ENCODE measurements at regions not wholly inside any gene's neighbourhood (a gene's known extent, or its start where the extent isn't known, plus 50 kb on each side); places are given as distances from the start of the nearest gene placed in this dataset.

GRCh38 chr21:27590271-27590670 is 623.4 kb upstream of the ADAMTS5 start:
- POLR2A ChIA-PET, result no interaction called here
- H3K79me2 ChIP-seq (ENCODE audit: control insufficient read depth, insufficient read depth, low read length), result no peaks in the 10 kb centered on the region

GRCh38 chr21:27589781-27590180 is 622.9 kb upstream of the ADAMTS5 start:
- POLR2A ChIA-PET, result no interaction called here
- Histone ChIP-seq H3K36me3 (replicated peaks in 1 of 2; ENCODE audit: control extremely low read depth in 1 of 2, control insufficient read depth in 1 of 2, extremely low read depth in 1 of 2, insufficient read depth in 2 of 2, low read length in 1 of 2) (no peaks in the 10 kb centered on the region), H2AFZ (ENCODE audit: insufficient read depth, low read depth, low read length, poor library complexity, severe bottlenecking) (no peak overlapping the region), H3K9ac (ENCODE audit: low read length) (no peak overlapping the region), H4K20me1 (ENCODE audit: control insufficient read depth, insufficient read depth, low read length, poor library complexity, severe bottlenecking) (no peaks in the 10 kb centered on the region), H3K79me2 (ENCODE audit: control insufficient read depth, insufficient read depth, low read length) (no peaks in the 10 kb centered on the region), H3K4me2 (replicated peaks; ENCODE audit: low read depth, low read length, poor library complexity, severe bottlenecking) (no peak overlapping the region), H3K4me3 (ENCODE audit: control extremely low read depth in 1 of 5, extremely low read depth in 1 of 5, insufficient read depth in 1 of 5, low read depth in 2 of 5, low read length in 4 of 5) (no peak overlapping the region), H3K9me3 (ENCODE audit: control extremely low read depth in 1 of 3, control insufficient read depth in 2 of 3, insufficient read depth in 1 of 3, low read length in 2 of 3) (peaks cover 0 to 2% (median 0%) of the 10 kb centered on the region in 3 donors), H3K27me3 (replicated peaks in 1 of 4; ENCODE audit: control extremely low read depth in 1 of 4, control insufficient read depth in 3 of 4, insufficient read depth in 4 of 4, low read length in 3 of 4) (no peaks in the 10 kb centered on the region), H3K4me1 (ENCODE audit: control insufficient read depth in 2 of 2, insufficient read depth in 2 of 2, low read length in 2 of 2) (no peaks in the 10 kb centered on the region), H3K27ac (ENCODE audit: low read length in 2 of 2) (no peak overlapping the region)
- H3K27me3 Mint-ChIP-seq, result no peaks in the 10 kb centered on the region
- H3K27ac Mint-ChIP-seq, result no peak overlapping the region
- no peaks in the 10 kb centered on the region for H3K4me1 Mint-ChIP-seq
- no peak overlapping the region for H3K4me3 Mint-ChIP-seq
- no peaks in the 10 kb centered on the region for H3K9me3 Mint-ChIP-seq (ENCODE audit: insufficient read depth)
- CTCF ChIA-PET, result no interaction called here
- TF ChIP-seq EZH2 (IDR thresholded peaks at IDR 0.05; ENCODE audit: borderline replicate concordance, insufficient read depth, low read depth, low read length, poor library complexity, severe bottlenecking) (no peak), CTCF (IDR thresholded peaks at IDR 0.05) (no peak)
- ATAC-seq (ENCODE audit: low read depth) (no peak), DNase-seq (no peak)
- WGBS (ENCODE audit: insufficient coverage), result no CpG with 5 or more reads among the region's 3 CpGs
- intact Hi-C loops (cut with micrococcal nuclease), result no loop called here

More at GRCh38 chr21:27590271-27590670, 623.4 kb upstream of the ADAMTS5 start:
- Histone ChIP-seq H3K27me3 (replicated peaks in 1 of 4; ENCODE audit: control extremely low read depth in 1 of 4, control insufficient read depth in 3 of 4, insufficient read depth in 4 of 4, low read length in 3 of 4) (no peaks in the 10 kb centered on the region), H3K36me3 (replicated peaks in 1 of 2; ENCODE audit: control extremely low read depth in 1 of 2, control insufficient read depth in 1 of 2, extremely low read depth in 1 of 2, insufficient read depth in 2 of 2, low read length in 1 of 2) (no peaks in the 10 kb centered on the region), H4K20me1 (ENCODE audit: control insufficient read depth, insufficient read depth, low read length, poor library complexity, severe bottlenecking) (no peaks in the 10 kb centered on the region), H3K4me2 (replicated peaks; ENCODE audit: low read depth, low read length, poor library complexity, severe bottlenecking) (no peak overlapping the region), H3K4me1 (ENCODE audit: control insufficient read depth in 2 of 2, insufficient read depth in 2 of 2, low read length in 2 of 2) (no peaks in the 10 kb centered on the region), H2AFZ (ENCODE audit: insufficient read depth, low read depth, low read length, poor library complexity, severe bottlenecking) (no peak overlapping the region), H3K27ac (ENCODE audit: low read length in 2 of 2) (no peak overlapping the region), H3K9ac (ENCODE audit: low read length) (no peak overlapping the region), H3K9me3 (ENCODE audit: control extremely low read depth in 1 of 3, control insufficient read depth in 2 of 3, insufficient read depth in 1 of 3, low read length in 2 of 3) (peaks cover 0 to 2% (median 0%) of the 10 kb centered on the region in 3 donors), H3K4me3 (ENCODE audit: control extremely low read depth in 1 of 5, extremely low read depth in 1 of 5, insufficient read depth in 1 of 5, low read depth in 2 of 5, low read length in 4 of 5) (no peak overlapping the region)
- Mint-ChIP-seq H3K27me3 (no peaks in the 10 kb centered on the region), H3K9me3 (ENCODE audit: insufficient read depth) (no peaks in the 10 kb centered on the region), H3K4me3 (no peak overlapping the region), H3K27ac (no peak overlapping the region), H3K4me1 (no peaks in the 10 kb centered on the region)
- TF ChIP-seq CTCF (IDR thresholded peaks at IDR 0.05) (no peak), EZH2 (IDR thresholded peaks at IDR 0.05; ENCODE audit: borderline replicate concordance, insufficient read depth, low read depth, low read length, poor library complexity, severe bottlenecking) (no peak)
- CTCF ChIA-PET, result no interaction called here
- intact Hi-C loops (cut with micrococcal nuclease), result no loop called here
- ATAC-seq (ENCODE audit: low read depth) (no peak), DNase-seq (no peak)
- 59% methylated on average over 5 of the region's 6 CpGs for WGBS (ENCODE audit: insufficient coverage)
